Uterus (tissue), 2 donors: ENCODE measurements at regions not wholly inside any gene's neighbourhood (a gene's known extent, or its start where the extent isn't known, plus 50 kb on each side); places are given as distances from the start of the nearest gene placed in this dataset.

Source experiments
- POLR2A ChIP-seq, 2 donors: fragments of 450-650 bp; IDR thresholded peaks; one replicate each; pipeline ENCODE4 v1.6.1; 2016; ENCODE audit warnings: antibody characterized with exemption in 2 of 2, mild to moderate bottlenecking in 1 of 2, moderate library complexity in 1 of 2
- TF ChIP-seq, protein P1 (sequence below), 4 experiments: fragments of 200-600 bp in 2 of 4; fragments of 450-650 bp in 2 of 4; sonication (generic) in 2 of 4; IDR thresholded peaks; one replicate each; pipeline ENCODE4 v1.5.1; 2016 to 2019; ENCODE audit warnings: antibody characterized with exemption in 4 of 4, mild to moderate bottlenecking in 2 of 4, moderate library complexity in 1 of 4

DNA sequence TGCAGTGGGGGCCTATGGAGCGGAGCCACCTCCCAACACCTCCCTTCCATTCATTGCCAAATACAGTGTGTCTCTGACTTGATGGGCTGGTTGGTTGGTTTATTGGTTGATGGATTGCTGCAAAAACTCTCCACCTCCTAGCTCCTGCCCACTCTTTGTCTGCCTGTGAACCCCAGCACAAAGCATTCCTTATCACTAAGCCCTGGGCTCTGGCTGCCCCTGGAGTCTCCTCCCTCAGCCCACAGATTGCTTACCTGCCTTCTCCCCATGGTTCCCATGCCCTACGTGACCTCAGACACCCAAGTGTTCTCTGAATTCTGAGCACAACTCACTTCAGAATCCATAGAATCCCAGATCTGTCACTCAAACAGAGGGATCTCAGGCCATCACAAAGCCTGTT is 139.1 kb upstream of the TPM1 start:
- TF ChIP-seq, protein P1, sequence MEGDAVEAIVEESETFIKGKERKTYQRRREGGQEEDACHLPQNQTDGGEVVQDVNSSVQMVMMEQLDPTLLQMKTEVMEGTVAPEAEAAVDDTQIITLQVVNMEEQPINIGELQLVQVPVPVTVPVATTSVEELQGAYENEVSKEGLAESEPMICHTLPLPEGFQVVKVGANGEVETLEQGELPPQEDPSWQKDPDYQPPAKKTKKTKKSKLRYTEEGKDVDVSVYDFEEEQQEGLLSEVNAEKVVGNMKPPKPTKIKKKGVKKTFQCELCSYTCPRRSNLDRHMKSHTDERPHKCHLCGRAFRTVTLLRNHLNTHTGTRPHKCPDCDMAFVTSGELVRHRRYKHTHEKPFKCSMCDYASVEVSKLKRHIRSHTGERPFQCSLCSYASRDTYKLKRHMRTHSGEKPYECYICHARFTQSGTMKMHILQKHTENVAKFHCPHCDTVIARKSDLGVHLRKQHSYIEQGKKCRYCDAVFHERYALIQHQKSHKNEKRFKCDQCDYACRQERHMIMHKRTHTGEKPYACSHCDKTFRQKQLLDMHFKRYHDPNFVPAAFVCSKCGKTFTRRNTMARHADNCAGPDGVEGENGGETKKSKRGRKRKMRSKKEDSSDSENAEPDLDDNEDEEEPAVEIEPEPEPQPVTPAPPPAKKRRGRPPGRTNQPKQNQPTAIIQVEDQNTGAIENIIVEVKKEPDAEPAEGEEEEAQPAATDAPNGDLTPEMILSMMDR (IDR thresholded peaks at IDR 0.05) = no peak
- TF ChIP-seq POLR2A (IDR thresholded peaks at IDR 0.05) = no peak
